H4 (cell line): ENCODE measurements at regions not wholly inside any gene's neighbourhood (a gene's known extent, or its start where the extent isn't known, plus 50 kb on each side); places are given as distances from the start of the nearest gene placed in this dataset.
A peak's percentile ranks its signal among the peaks of the same experiment; 100 is the strongest.

Experiments
- DNase-seq: peaks from one replicate; pipeline ENCODE4 v3.0.0-alpha.2; 2015; ENCODE audit warnings: low spot score

- no peak for DNase-seq
These were observed 333.4 kb downstream of the SMOC2 start for GRCh38 chr6:168774381-168774780.

GRCh38 chr6:168773788-168774187 lies 332.8 kb downstream of the SMOC2 start:
- no peak for DNase-seq

- no peak for DNase-seq
These were observed 324.8 kb downstream of the SMOC2 start for GRCh38 chr6:168765752-168766151.

GRCh38 chr6:168756009-168756634 lies 315.1 kb downstream of the SMOC2 start:
- no peak for DNase-seq

- DNase-seq, result no peak
These were observed 305.7 kb downstream of the SMOC2 start for GRCh38 chr6:168746643-168747042.

GRCh38 chr6:168746013-168746412 lies 305.0 kb downstream of the SMOC2 start:
- no peak for DNase-seq

GRCh38 chr6:168744861-168745260 lies 303.9 kb downstream of the SMOC2 start:
- no peak for DNase-seq

GRCh38 chr6:168741942-168742782 lies 301.2 kb downstream of the SMOC2 start:
- DNase-seq, result no peak

GRCh38 chr6:168741305-168741704 lies 300.3 kb downstream of the SMOC2 start:
- DNase-seq, result no peak

- DNase-seq, result no peak
These were observed 298.4 kb downstream of the SMOC2 start for GRCh38 chr6:168739381-168739780.

- peak; percentile 13 for DNase-seq
These were observed 296.5 kb downstream of the SMOC2 start for GRCh38 chr6:168737481-168737880.

GRCh38 chr6:168737014-168737413 lies 296.0 kb downstream of the SMOC2 start:
- no peak for DNase-seq

GRCh38 chr6:168736039-168736438 lies 295.1 kb downstream of the SMOC2 start:
- DNase-seq, result no peak

GRCh38 chr6:168735268-168735949 lies 294.4 kb downstream of the SMOC2 start:
- no peak for DNase-seq

- no peak for DNase-seq
These were observed 293.5 kb downstream of the SMOC2 start for GRCh38 chr6:168734523-168734922.

- DNase-seq, result no peak
These were observed 291.7 kb downstream of the SMOC2 start for GRCh38 chr6:168732676-168733075.

- no peak for DNase-seq
These were observed 290.1 kb downstream of the SMOC2 start for GRCh38 chr6:168730931-168731716.

- DNase-seq, result no peak
These were observed 287.1 kb downstream of the SMOC2 start for GRCh38 chr6:168728056-168728455.

GRCh38 chr6:168726312-168726856 lies 285.4 kb downstream of the SMOC2 start:
- no peak for DNase-seq

- DNase-seq, result no peak
These were observed 284.8 kb downstream of the SMOC2 start for GRCh38 chr6:168725802-168726201.

GRCh38 chr6:168724669-168725570 lies 283.9 kb downstream of the SMOC2 start:
- no peak for DNase-seq
